PC-3 (cell line): ENCODE measurements at regions not wholly inside any gene's neighbourhood (a gene's known extent, or its start where the extent isn't known, plus 50 kb on each side); places are given as distances from the start of the nearest gene placed in this dataset.

ENCODE experiments used
- ATAC-seq: fragments of 200-7000 bp; cut with Tn5 transposase; 2 replicates; pipeline ENCODE4 v1.9.1; 2020; ENCODE audit warnings: mild to moderate bottlenecking, moderate library complexity
- BruUV-seq: library from RNA; stranded (reverse); fragments of 400-500 nt; replicated peaks from 2 replicates; lab custom pipeline; 2021; lab: Mats Ljungman, UMichigan
- CTCF ChIA-PET: fragments of 300-600 bp; sonication (Branson Sonifier 250); formaldehyde crosslinking; loops from one replicate; lab custom pipeline; 2022; ENCODE audit warnings: antibody characterized with exemption; lab: Charles Lee
- POLR2A ChIA-PET: fragments of 300-600 bp; sonication (Branson Sonifier 250); formaldehyde crosslinking; loops from one replicate; lab custom pipeline; 2022; ENCODE audit warnings: antibody characterized with exemption; ENCODE audit not compliant: unreplicated experiment; lab: Charles Lee
- DNase-seq: peaks from one replicate; pipeline ENCODE4 v3.0.0-alpha.2; 2015
- H2AFZ ChIP-seq: fragments of 300-600 bp; sonication (generic); 2 replicates; pipeline ENCODE4 v1.6.0; 2016; ENCODE audit warnings: antibody characterized with exemption, low read length
- H3F3A ChIP-seq: fragments of 300-600 bp; sonication (generic); one replicate; pipeline ENCODE4 v1.6.0; 2017; ENCODE audit warnings: antibody characterized with exemption, low read length, control low read depth, mild to moderate bottlenecking; ENCODE audit not compliant: unreplicated experiment
- H3K27ac ChIP-seq: fragments of 300-600 bp; sonication (generic); 2 replicates; pipeline ENCODE4 v1.5.1; 2016; ENCODE audit warnings: mild to moderate bottlenecking, low read length
- H3K27me3 ChIP-seq: fragments of 300-600 bp; sonication (generic); 2 replicates; pipeline ENCODE4 v1.6.1; 2016; ENCODE audit warnings: low read length, mixed read lengths
- H3K36me3 ChIP-seq: fragments of 300-600 bp; sonication (generic); 2 replicates; pipeline ENCODE4 v1.6.1; 2016; ENCODE audit warnings: low read depth, mixed run types, low read length, mixed read lengths
- H3K4me1 ChIP-seq: fragments of 300-600 bp; sonication (generic); 2 replicates; pipeline ENCODE4 v1.5.1; 2016; ENCODE audit warnings: low read length; ENCODE audit not compliant: insufficient read depth
- H3K4me2 ChIP-seq: fragments of 300-600 bp; sonication (generic); 2 replicates; pipeline ENCODE4 v1.6.0; 2016; ENCODE audit warnings: low read length
- H3K4me3 ChIP-seq: fragments of 300-600 bp; sonication (generic); 2 replicates; pipeline ENCODE4 v1.5.1; 2016; ENCODE audit warnings: mild to moderate bottlenecking, low read length, mixed read lengths
- H3K79me2 ChIP-seq: fragments of 300-600 bp; sonication (generic); 2 replicates; pipeline ENCODE4 v1.6.1; 2017; ENCODE audit warnings: low read length, mixed read lengths
- H3K9ac ChIP-seq: fragments of 300-600 bp; sonication (generic); 2 replicates; pipeline ENCODE4 v1.6.0; 2016; ENCODE audit warnings: mild to moderate bottlenecking, low read length
- H3K9me2 ChIP-seq: fragments of 300-600 bp; sonication (generic); replicated peaks from 2 replicates; pipeline ENCODE4 v1.6.1; 2016; ENCODE audit warnings: mixed run types, low read length, mixed read lengths
- H3K9me3 ChIP-seq: fragments of 300-600 bp; sonication (generic); 2 replicates; pipeline ENCODE4 v1.6.1; 2016; ENCODE audit warnings: low read length, mixed read lengths
- H4K20me1 ChIP-seq: fragments of 300-600 bp; sonication (generic); 2 replicates; pipeline ENCODE4 v1.6.1; 2016; ENCODE audit warnings: low read length, mixed read lengths
- EZH2 ChIP-seq: fragments of 300-600 bp; sonication (generic); IDR thresholded peaks from one replicate; pipeline ENCODE4 v1.6.1; 2017; ENCODE audit warnings: antibody characterized with exemption, mild to moderate bottlenecking, low read length; ENCODE audit not compliant: unreplicated experiment
- EZH2phosphoT487 ChIP-seq: fragments of 300-600 bp; sonication (generic); IDR thresholded peaks from 2 replicates; pipeline ENCODE4 v1.6.1; 2018; ENCODE audit warnings: mild to moderate bottlenecking, antibody characterized with exemption, low read length, borderline replicate concordance
- intact Hi-C: fragments of 100-400 bp; cut with micrococcal nuclease; formaldehyde crosslinking; loops from 2 replicates; pipeline ENCODE4 v1.9.0; 2023
- TF ChIP-seq, protein P1 (sequence below): fragments of 300-600 bp; sonication (generic); conservative IDR thresholded peaks from 2 replicates; pipeline ENCODE4 v1.5.1; 2017; ENCODE audit warnings: antibody characterized with exemption, low read depth, mild to moderate bottlenecking, low read length

DNA sequence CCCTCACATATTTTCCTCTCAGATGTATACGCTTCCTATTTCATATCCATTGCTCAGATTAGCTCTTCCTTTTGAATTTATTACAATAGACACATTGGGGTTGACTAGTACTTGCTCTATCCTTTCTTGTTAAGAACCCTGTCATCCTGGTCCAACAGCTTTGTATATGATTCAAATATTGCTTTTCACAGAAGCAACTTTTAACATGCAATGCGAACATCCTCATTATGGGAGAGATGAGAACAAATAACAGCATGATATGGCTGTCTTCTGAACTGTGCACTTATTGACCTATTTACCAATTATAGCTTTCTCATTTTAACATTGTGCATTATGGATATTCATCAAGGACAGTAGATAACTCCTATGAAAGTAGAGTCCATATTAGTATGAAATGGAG is 510.8 kb downstream of the PTPRC start:
- H3K9me2 ChIP-seq = no peaks in the 10 kb centered on the region
- no peaks in the 10 kb centered on the region for H4K20me1 ChIP-seq
- intact Hi-C loops = no loop called here
- no peaks in the 10 kb centered on the region for H3K27me3 ChIP-seq
- H3K9ac ChIP-seq = no peak overlapping the region
- no peak overlapping the region for H2AFZ ChIP-seq
- CTCF ChIA-PET = no interaction called here
- peaks cover 5% of the 10 kb centered on the region; the same call in 1 of the 2 replicates for H3K4me1 ChIP-seq
- no TSS peak for BruUV-seq
- H3K4me2 ChIP-seq = no peak overlapping the region
- POLR2A ChIA-PET = no interaction called here
- no peak for DNase-seq
- TF ChIP-seq EZH2 = no peak
- no peak for TF ChIP-seq EZH2phosphoT487
- TF ChIP-seq, protein P1, sequence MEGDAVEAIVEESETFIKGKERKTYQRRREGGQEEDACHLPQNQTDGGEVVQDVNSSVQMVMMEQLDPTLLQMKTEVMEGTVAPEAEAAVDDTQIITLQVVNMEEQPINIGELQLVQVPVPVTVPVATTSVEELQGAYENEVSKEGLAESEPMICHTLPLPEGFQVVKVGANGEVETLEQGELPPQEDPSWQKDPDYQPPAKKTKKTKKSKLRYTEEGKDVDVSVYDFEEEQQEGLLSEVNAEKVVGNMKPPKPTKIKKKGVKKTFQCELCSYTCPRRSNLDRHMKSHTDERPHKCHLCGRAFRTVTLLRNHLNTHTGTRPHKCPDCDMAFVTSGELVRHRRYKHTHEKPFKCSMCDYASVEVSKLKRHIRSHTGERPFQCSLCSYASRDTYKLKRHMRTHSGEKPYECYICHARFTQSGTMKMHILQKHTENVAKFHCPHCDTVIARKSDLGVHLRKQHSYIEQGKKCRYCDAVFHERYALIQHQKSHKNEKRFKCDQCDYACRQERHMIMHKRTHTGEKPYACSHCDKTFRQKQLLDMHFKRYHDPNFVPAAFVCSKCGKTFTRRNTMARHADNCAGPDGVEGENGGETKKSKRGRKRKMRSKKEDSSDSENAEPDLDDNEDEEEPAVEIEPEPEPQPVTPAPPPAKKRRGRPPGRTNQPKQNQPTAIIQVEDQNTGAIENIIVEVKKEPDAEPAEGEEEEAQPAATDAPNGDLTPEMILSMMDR = no peak
- ATAC-seq = no peak
- H3F3A ChIP-seq = no peaks in the 10 kb centered on the region
- no peaks in the 10 kb centered on the region for H3K36me3 ChIP-seq
- no peak overlapping the region for H3K27ac ChIP-seq
- H3K4me3 ChIP-seq = no peak overlapping the region
- H3K79me2 ChIP-seq = no peaks in the 10 kb centered on the region
- H3K9me3 ChIP-seq = no peaks in the 10 kb centered on the region

DNA sequence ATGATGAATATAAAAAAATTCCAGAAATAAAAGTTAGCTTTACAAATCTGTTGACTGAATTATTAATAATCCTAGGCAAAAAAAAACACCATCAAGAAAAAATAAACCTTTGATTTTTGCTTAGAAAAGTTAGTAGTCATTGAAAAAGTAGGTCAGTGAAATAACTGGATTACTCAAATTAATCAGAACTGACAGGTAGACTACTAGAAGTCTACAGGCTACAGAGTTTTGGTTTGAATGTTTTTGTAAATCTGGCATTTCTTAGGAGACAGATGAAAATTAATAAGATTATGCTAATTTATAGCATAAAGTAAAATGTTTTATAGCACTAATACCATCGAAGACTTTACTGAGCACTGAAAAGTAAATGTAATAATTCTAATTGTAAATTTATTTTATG is 511.9 kb downstream of the PTPRC start:
- Histone ChIP-seq H3K36me3 (no peaks in the 10 kb centered on the region), H3F3A (no peaks in the 10 kb centered on the region), H3K27ac (no peak overlapping the region), H3K27me3 (no peaks in the 10 kb centered on the region), H4K20me1 (no peaks in the 10 kb centered on the region), H3K4me2 (no peak overlapping the region), H3K9me2 (no peaks in the 10 kb centered on the region), H3K79me2 (no peaks in the 10 kb centered on the region), H3K9me3 (no peaks in the 10 kb centered on the region), H3K9ac (no peak overlapping the region), H3K4me1 (peaks cover 4% of the 10 kb centered on the region; the same call in 1 of the 2 replicates), H2AFZ (no peak overlapping the region), H3K4me3 (no peak overlapping the region)
- intact Hi-C loops = no loop called here
- POLR2A ChIA-PET = no interaction called here
- no TSS peak for BruUV-seq
- CTCF ChIA-PET = no interaction called here
- DNase-seq = no peak
- ATAC-seq = no peak
- TF ChIP-seq EZH2 (no peak), EZH2phosphoT487 (no peak)

DNA sequence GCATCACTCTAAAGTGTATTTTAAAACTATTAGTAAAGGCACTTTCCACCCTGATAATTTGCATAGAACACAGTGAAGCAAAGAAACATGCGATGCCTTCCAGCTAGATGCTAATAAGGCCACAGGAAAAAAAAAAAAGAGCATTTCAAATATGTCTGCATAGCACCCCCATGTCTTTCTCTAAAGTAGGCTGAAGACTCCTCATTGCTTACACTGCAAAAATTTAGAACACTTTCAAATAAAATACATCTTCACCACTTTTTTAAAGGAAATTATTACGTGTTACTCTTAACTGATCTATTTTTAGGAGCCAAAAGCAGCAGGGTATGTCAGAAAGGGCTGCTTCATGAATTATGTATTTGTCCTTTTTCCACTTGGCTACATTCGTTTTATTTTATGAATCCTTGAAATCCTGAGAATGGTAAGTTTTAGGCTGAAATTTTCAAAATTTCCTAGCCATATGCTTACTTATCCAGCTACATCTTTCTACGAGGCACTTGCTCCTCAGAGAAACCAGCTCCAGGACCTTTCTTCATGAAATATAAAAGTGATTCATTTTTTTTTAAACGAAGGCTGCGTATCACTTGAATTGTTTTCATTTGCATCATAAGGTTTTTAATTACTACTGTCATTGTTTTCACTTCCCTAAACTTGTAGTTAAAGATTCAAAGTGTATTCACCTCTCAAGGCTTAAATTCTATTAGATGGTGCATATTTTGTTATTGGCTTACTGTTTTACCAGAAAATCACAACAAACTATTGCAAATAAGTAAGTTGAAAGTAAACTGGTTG is 513.0 kb downstream of the PTPRC start:
- Histone ChIP-seq H3K9ac (no peak overlapping the region), H3K27me3 (no peaks in the 10 kb centered on the region), H3K36me3 (no peaks in the 10 kb centered on the region), H3K4me1 (0 out of 2 replicates have a peak, but pooled peaks cover under 1% of the 10 kb centered on the region), H2AFZ (no peak overlapping the region), H4K20me1 (no peaks in the 10 kb centered on the region), H3K9me2 (no peaks in the 10 kb centered on the region), H3K4me3 (no peak overlapping the region), H3K4me2 (no peak overlapping the region), H3K79me2 (no peaks in the 10 kb centered on the region), H3K27ac (no peak overlapping the region), H3F3A (no peaks in the 10 kb centered on the region), H3K9me3 (no peaks in the 10 kb centered on the region)
- POLR2A ChIA-PET = no interaction called here
- CTCF ChIA-PET = no interaction called here
- intact Hi-C loops = no loop called here
- ATAC-seq (no peak), DNase-seq (no peak)
- no TSS peak for BruUV-seq
- TF ChIP-seq EZH2phosphoT487 (no peak), EZH2 (no peak)
- TF ChIP-seq, protein P1 = no peak
